ENCODE measurements at regions not wholly inside any gene's neighbourhood (a gene's known extent, or its start where the extent isn't known, plus 50 kb on each side); places are given as distances from the start of the nearest gene placed in this dataset.

DNA sequence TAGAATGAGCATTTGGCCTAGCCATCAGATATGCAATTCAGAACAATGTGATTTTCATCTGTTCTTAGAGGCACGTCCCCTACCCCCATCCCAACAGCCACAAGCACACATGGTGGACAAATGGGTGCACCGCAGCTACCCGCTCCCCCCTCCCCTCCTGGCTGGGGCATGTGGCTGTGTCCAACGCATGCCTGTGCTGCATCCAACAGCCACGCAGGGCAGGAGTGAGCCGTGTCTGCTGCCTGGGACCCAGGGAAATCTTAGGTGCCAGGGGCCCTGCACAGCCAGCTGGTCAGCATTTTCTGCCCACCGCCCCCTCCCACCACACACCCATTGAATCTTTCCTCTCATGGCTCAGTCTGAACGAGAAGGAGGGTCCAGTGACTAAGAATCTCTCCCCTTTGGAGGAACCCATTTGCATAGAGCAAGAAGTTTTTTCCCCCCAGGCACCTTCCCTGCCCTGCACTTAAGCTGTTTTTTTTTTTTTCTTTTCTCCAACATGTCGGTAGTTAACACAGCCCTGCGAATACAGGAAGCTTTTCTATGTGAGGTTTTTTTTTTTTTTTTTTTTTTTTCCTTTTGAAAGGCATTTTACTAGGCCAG lies 138.9 kb downstream of the WDR11 start:
- H3K36me3 ChIP-seq (ENCODE audit: insufficient read depth, low read length), result no peaks in the 10 kb centered on the region

GRCh38 chr10:120990831-120991230 lies 139.7 kb downstream of the WDR11 start:
- no peaks in the 10 kb centered on the region for H3K4me1 ChIP-seq (ENCODE audit: insufficient read depth, low read length, severe bottlenecking)
- no peak overlapping the region for H3K27ac ChIP-seq (ENCODE audit: low read depth, low read length, poor library complexity, severe bottlenecking)
- no peaks in the 10 kb centered on the region for H3K36me3 ChIP-seq (ENCODE audit: insufficient read depth, low read length)
- TF ChIP-seq EZH2 (IDR thresholded peaks at IDR 0.05; ENCODE audit: borderline replicate concordance, low read length), result no peak
- no peaks in the 10 kb centered on the region for H3F3A ChIP-seq (ENCODE audit: insufficient read depth, low read length)
- no peak overlapping the region for H3K4me3 ChIP-seq (ENCODE audit: low read depth, low read length, poor library complexity, severe bottlenecking)
- H3K9me3 ChIP-seq (ENCODE audit: low read length), result no peaks in the 10 kb centered on the region
- no peaks in the 10 kb centered on the region for H3K9me2 ChIP-seq (ENCODE audit: low read depth, low read length)
- H2AFZ ChIP-seq (ENCODE audit: low read length), result no peak overlapping the region
- H4K20me1 ChIP-seq (ENCODE audit: insufficient read depth, low read length), result no peaks in the 10 kb centered on the region
- H3K79me2 ChIP-seq (ENCODE audit: insufficient read depth, low read length), result no peaks in the 10 kb centered on the region
- no peak overlapping the region for H3K9ac ChIP-seq (ENCODE audit: low read length)
- no peaks in the 10 kb centered on the region for H3K27me3 ChIP-seq (ENCODE audit: insufficient read depth, low read length)
- no peak overlapping the region for H3K4me2 ChIP-seq (ENCODE audit: low read length)

More for the DNA sequence above, 138.9 kb downstream of the WDR11 start:
- H3K9ac ChIP-seq (ENCODE audit: low read length), result no peak overlapping the region
- H3K9me3 ChIP-seq (ENCODE audit: low read length), result no peaks in the 10 kb centered on the region
- H3F3A ChIP-seq (ENCODE audit: insufficient read depth, low read length), result no peaks in the 10 kb centered on the region
- H3K4me2 ChIP-seq (ENCODE audit: low read length), result no peak overlapping the region
- H4K20me1 ChIP-seq (ENCODE audit: insufficient read depth, low read length), result no peaks in the 10 kb centered on the region
- H3K27ac ChIP-seq (ENCODE audit: low read depth, low read length, poor library complexity, severe bottlenecking), result no peak overlapping the region
- no peaks in the 10 kb centered on the region for H3K9me2 ChIP-seq (ENCODE audit: low read depth, low read length)
- H3K27me3 ChIP-seq (ENCODE audit: insufficient read depth, low read length), result no peaks in the 10 kb centered on the region
- H3K79me2 ChIP-seq (ENCODE audit: insufficient read depth, low read length), result no peaks in the 10 kb centered on the region
- no peak for TF ChIP-seq CTCF (IDR thresholded peaks at IDR 0.05; ENCODE audit: low read length)
- TF ChIP-seq EZH2 (IDR thresholded peaks at IDR 0.05; ENCODE audit: borderline replicate concordance, low read length), result no peak
- H3K4me3 ChIP-seq (ENCODE audit: low read depth, low read length, poor library complexity, severe bottlenecking), result no peak overlapping the region
- H2AFZ ChIP-seq (ENCODE audit: low read length), result no peak overlapping the region
- H3K4me1 ChIP-seq (ENCODE audit: insufficient read depth, low read length, severe bottlenecking), result no peaks in the 10 kb centered on the region

GRCh38 chr10:120993089-120993488 lies 141.9 kb downstream of the WDR11 start:
- no peaks in the 10 kb centered on the region for H3F3A ChIP-seq (ENCODE audit: insufficient read depth, low read length)
- no peaks in the 10 kb centered on the region for H3K9me3 ChIP-seq (ENCODE audit: low read length)
- no peak overlapping the region for H3K27ac ChIP-seq (ENCODE audit: low read depth, low read length, poor library complexity, severe bottlenecking)
- no peak for TF ChIP-seq EZH2 (IDR thresholded peaks at IDR 0.05; ENCODE audit: borderline replicate concordance, low read length)
- no peak for TF ChIP-seq CTCF (IDR thresholded peaks at IDR 0.05; ENCODE audit: low read length)
- H3K4me1 ChIP-seq (ENCODE audit: insufficient read depth, low read length, severe bottlenecking), result no peaks in the 10 kb centered on the region
- H3K9me2 ChIP-seq (ENCODE audit: low read depth, low read length), result no peaks in the 10 kb centered on the region
- no peak overlapping the region for H3K9ac ChIP-seq (ENCODE audit: low read length)
- no peak overlapping the region for H2AFZ ChIP-seq (ENCODE audit: low read length)
- no peak overlapping the region for H3K4me3 ChIP-seq (ENCODE audit: low read depth, low read length, poor library complexity, severe bottlenecking)
- no peaks in the 10 kb centered on the region for H3K79me2 ChIP-seq (ENCODE audit: insufficient read depth, low read length)
- no peaks in the 10 kb centered on the region for H4K20me1 ChIP-seq (ENCODE audit: insufficient read depth, low read length)
- H3K4me2 ChIP-seq (ENCODE audit: low read length), result no peak overlapping the region
- H3K36me3 ChIP-seq (ENCODE audit: insufficient read depth, low read length), result no peaks in the 10 kb centered on the region
- H3K27me3 ChIP-seq (ENCODE audit: insufficient read depth, low read length), result no peaks in the 10 kb centered on the region

DNA sequence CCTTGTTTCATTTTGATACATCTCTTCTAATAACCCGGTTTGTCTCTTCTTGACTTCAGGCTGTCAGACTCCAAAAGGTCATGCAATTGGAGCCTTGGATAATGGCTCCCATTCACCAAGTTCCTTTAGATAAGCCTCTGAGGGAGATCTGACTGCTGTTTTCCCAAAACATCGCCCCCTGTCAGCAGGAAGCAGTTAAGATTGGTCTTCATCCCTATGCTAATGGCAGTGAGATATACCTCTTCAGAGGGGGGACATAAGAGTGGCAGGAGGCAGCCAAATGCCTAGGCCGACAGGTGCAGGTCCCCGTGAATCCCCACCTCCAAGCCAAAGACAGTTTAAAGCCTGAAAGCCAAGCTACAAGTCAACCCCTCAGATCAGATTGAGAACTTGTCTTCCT lies 144.6 kb downstream of the WDR11 start:
- Histone ChIP-seq H3K9me2 (ENCODE audit: low read depth, low read length) (no peaks in the 10 kb centered on the region), H3K9ac (ENCODE audit: low read length) (no peak overlapping the region), H3K4me2 (ENCODE audit: low read length) (no peak overlapping the region), H3K9me3 (ENCODE audit: low read length) (no peaks in the 10 kb centered on the region), H3K79me2 (ENCODE audit: insufficient read depth, low read length) (no peaks in the 10 kb centered on the region), H3F3A (ENCODE audit: insufficient read depth, low read length) (no peaks in the 10 kb centered on the region), H3K4me3 (ENCODE audit: low read depth, low read length, poor library complexity, severe bottlenecking) (no peak overlapping the region), H3K27ac (ENCODE audit: low read depth, low read length, poor library complexity, severe bottlenecking) (no peak overlapping the region), H2AFZ (ENCODE audit: low read length) (no peak overlapping the region), H4K20me1 (ENCODE audit: insufficient read depth, low read length) (no peaks in the 10 kb centered on the region), H3K36me3 (ENCODE audit: insufficient read depth, low read length) (no peaks in the 10 kb centered on the region), H3K4me1 (ENCODE audit: insufficient read depth, low read length, severe bottlenecking) (no peaks in the 10 kb centered on the region), H3K27me3 (ENCODE audit: insufficient read depth, low read length) (no peaks in the 10 kb centered on the region)
- TF ChIP-seq EZH2 (IDR thresholded peaks at IDR 0.05; ENCODE audit: borderline replicate concordance, low read length), result no peak
- no peak for TF ChIP-seq CTCF (IDR thresholded peaks at IDR 0.05; ENCODE audit: low read length)
